ENCODE measurements at regions not wholly inside any gene's neighbourhood (a gene's known extent, or its start where the extent isn't known, plus 50 kb on each side); places are given as distances from the start of the nearest gene placed in this dataset.
"Not testable (repeated sequence)": the region's sequence is repeated elsewhere in the genome, so short reads cannot be mapped to it uniquely, and the experiment has no call there.

- no peak for DNase-seq
Observed at GRCh38 chrX:78822157-78822690, 74.7 kb downstream of the LPAR4 start.

GRCh38 chrX:78831523-78831922 is 84.0 kb downstream of the LPAR4 start:
- no peak for DNase-seq

GRCh38 chrX:78838709-78839108 is 91.2 kb downstream of the LPAR4 start:
- DNase-seq = no peak

- no peak for DNase-seq
Observed at GRCh38 chrX:78839711-78840110, 92.2 kb downstream of the LPAR4 start.

GRCh38 chrX:78844218-78844617 is 96.7 kb downstream of the LPAR4 start:
- DNase-seq = not testable (repeated sequence)

- DNase-seq = not testable (repeated sequence)
Observed at GRCh38 chrX:78881248-78881647, 63.9 kb upstream of the P2RY10 start.

- peak; percentile 1 for DNase-seq
Observed at GRCh38 chrX:78886550-78886949, 58.6 kb upstream of the P2RY10 start.

All from NCI-H226 (cell line).